ENCODE measurements at regions not wholly inside any gene's neighbourhood (a gene's known extent, or its start where the extent isn't known, plus 50 kb on each side); places are given as distances from the start of the nearest gene placed in this dataset.

GRCh38 chr2:221229099-221229498 is 343.0 kb downstream of the EPHA4 start:
- no peak for TF ChIP-seq FOXK2 (IDR thresholded peaks at IDR 0.05)
- TF ChIP-seq ZNF384 (IDR thresholded peaks at IDR 0.05), result no peak
- TF ChIP-seq SUZ12 (IDR thresholded peaks at IDR 0.05), result no peak
- no peak for TF ChIP-seq FOXM1 (IDR thresholded peaks at IDR 0.05; ENCODE audit: borderline replicate concordance)

Data from HEK293T (cell line).